Panc1 (cell line): ENCODE measurements at regions not wholly inside any gene's neighbourhood (a gene's known extent, or its start where the extent isn't known, plus 50 kb on each side); places are given as distances from the start of the nearest gene placed in this dataset.

Source experiments
- ATAC-seq: fragments of 200-7000 bp; cut with Tn5 transposase; 2 replicates; pipeline ENCODE4 v1.9.1; 2020; ENCODE audit warnings: mild to moderate bottlenecking, moderate library complexity
- BruUV-seq: library from RNA; stranded (reverse); fragments of 400-500 nt; replicated peaks from 2 replicates; lab custom pipeline; 2021; lab: Mats Ljungman, UMichigan
- CTCF ChIA-PET: fragments of 300-600 bp; sonication (Branson Sonifier 250); formaldehyde crosslinking; loops from one replicate; lab custom pipeline; 2022; ENCODE audit warnings: antibody characterized with exemption; lab: Charles Lee
- POLR2A ChIA-PET: fragments of 300-600 bp; sonication (Branson Sonifier 250); formaldehyde crosslinking; loops from one replicate; lab custom pipeline; 2022; ENCODE audit warnings: antibody characterized with exemption; lab: Charles Lee
- DNase-seq: peaks from one replicate; pipeline ENCODE4 v3.0.0-alpha.2; 2010; ENCODE audit warnings: low read depth, low spot score
- H3K27ac ChIP-seq: 2 replicates; pipeline ENCODE4 v1.5.1; 2011; ENCODE audit warnings: mild to moderate bottlenecking, low read length, inconsistent platforms
- H3K27me3 ChIP-seq: fragments of 200-500 bp; sonication (Bioruptor generic); 2 replicates; pipeline ENCODE4 v1.6.0; 2014; ENCODE audit warnings: low read length, inconsistent platforms; ENCODE audit not compliant: control insufficient read depth, insufficient read depth
- H3K36me3 ChIP-seq: fragments of 200-500 bp; sonication (Bioruptor generic); 2 replicates; pipeline ENCODE4 v1.5.1; 2014; ENCODE audit warnings: inconsistent platforms, mild to moderate bottlenecking, low read length, moderate library complexity; ENCODE audit not compliant: control insufficient read depth, insufficient read depth
- H3K4me1 ChIP-seq: 2 replicates; pipeline ENCODE4 v1.5.1; 2011; ENCODE audit warnings: inconsistent platforms, mild to moderate bottlenecking, low read length, moderate library complexity; ENCODE audit not compliant: control insufficient read depth, insufficient read depth
- H3K4me3 ChIP-seq, 2 experiments: 2 replicates each; pipeline ENCODE4 v1.5.1; 2011 to 2012; ENCODE audit warnings: low read depth in 2 of 2, low read length in 2 of 2, mild to moderate bottlenecking in 2 of 2, inconsistent platforms in 1 of 2, moderate library complexity in 1 of 2
- H3K9me3 ChIP-seq: fragments of 200-500 bp; sonication (Bioruptor generic); 2 replicates; pipeline ENCODE4 v1.5.1; 2014; ENCODE audit warnings: low read depth, mild to moderate bottlenecking, inconsistent platforms, low read length, moderate library complexity; ENCODE audit not compliant: control insufficient read depth, insufficient read depth
- CTCF ChIP-seq: fragments of 450-650 bp; IDR thresholded peaks from 2 replicates; pipeline ENCODE4 v1.5.1; 2017; ENCODE audit warnings: mild to moderate bottlenecking
- POLR2AphosphoS5 ChIP-seq: IDR thresholded peaks from 2 replicates; pipeline ENCODE4 v1.6.1; 2012; ENCODE audit warnings: mild to moderate bottlenecking, low read depth, low read length, moderate library complexity
- REST ChIP-seq, 2 experiments: IDR thresholded peaks; 2 replicates each; pipeline ENCODE4 v1.6.1; 2011 to 2012; ENCODE audit warnings: low read depth in 2 of 2, control low read depth in 1 of 2, low read length in 1 of 2, mild to moderate bottlenecking in 1 of 2, moderate library complexity in 1 of 2; ENCODE audit not compliant: insufficient read depth in 1 of 2
- SIN3A ChIP-seq: IDR thresholded peaks from 2 replicates; pipeline ENCODE4 v1.6.1; 2012; ENCODE audit warnings: low read depth, mild to moderate bottlenecking, low read length, moderate library complexity, borderline replicate concordance; ENCODE audit not compliant: insufficient read depth
- TCF7L2 ChIP-seq: IDR thresholded peaks from 2 replicates; pipeline ENCODE4 v1.6.1; 2011; ENCODE audit warnings: mild to moderate bottlenecking, low read depth, low read length, inconsistent platforms
- in situ Hi-C: cut with HindIII; loops from 2 replicates; pipeline ENCODE4 v1.10.0; 2016; ENCODE audit warnings: low sequenced_read_pairs, low pct_unique_long_range_greater_than_20kb
- intact Hi-C: fragments of 100-400 bp; cut with micrococcal nuclease; formaldehyde crosslinking; loops from one replicate; pipeline ENCODE4 v1.10.0; 2022; ENCODE audit not compliant: unreplicated experiment

- peaks cover 3% of the 10 kb centered on the region; the same call in 1 of the 2 replicates for H3K27me3 ChIP-seq
- no peak for TF ChIP-seq CTCF
- TF ChIP-seq SIN3A, result no peak
- no peak for TF ChIP-seq REST (IDR thresholded peaks at IDR 0.05; ENCODE audit: insufficient read depth in 1 of 2, low read depth in 2 of 2, low read length in 1 of 2)
- TF ChIP-seq TCF7L2, result no peak
- no peak for TF ChIP-seq POLR2AphosphoS5
- no peak overlapping the region for H3K27ac ChIP-seq
- no peaks in the 10 kb centered on the region for H3K36me3 ChIP-seq
- no peaks in the 10 kb centered on the region for H3K9me3 ChIP-seq
- ChIA-PET CTCF (interaction anchor here (0.6 kb wide), 1 partner anchor 52 kb away, joined by 3 read pairs; no protein-coding TSS in a partner anchor), POLR2A (no interaction called here)
- in situ Hi-C loops, result no loop called here
- intact Hi-C loops, result no loop called here
- H3K4me3 ChIP-seq, result no peak overlapping the region
- no TSS peak for BruUV-seq
- DNase-seq, result no peak
- no peaks in the 10 kb centered on the region for H3K4me1 ChIP-seq
- ATAC-seq, result no peak
These were observed 165.7 kb downstream of the TBX5 start for GRCh38 chr12:114240288-114240687.

- in situ Hi-C loops (no loop called here), intact Hi-C loops (no loop called here)
- ATAC-seq (no peak), DNase-seq (no peak)
- Histone ChIP-seq H3K4me1 (no peaks in the 10 kb centered on the region), H3K27me3 (peaks cover 3% of the 10 kb centered on the region; the same call in 1 of the 2 replicates), H3K9me3 (no peaks in the 10 kb centered on the region), H3K36me3 (no peaks in the 10 kb centered on the region), H3K27ac (no peak overlapping the region), H3K4me3 (no peak overlapping the region)
- ChIA-PET CTCF (no interaction called here), POLR2A (no interaction called here)
- no peak for TF ChIP-seq REST (IDR thresholded peaks at IDR 0.05; ENCODE audit: insufficient read depth in 1 of 2, low read depth in 2 of 2, low read length in 1 of 2)
- TF ChIP-seq POLR2AphosphoS5, result no peak
- TF ChIP-seq SIN3A, result no peak
- no peak for TF ChIP-seq TCF7L2
- no peak for TF ChIP-seq CTCF
- BruUV-seq, result no TSS peak
These were observed 167.1 kb downstream of the TBX5 start for GRCh38 chr12:114238808-114239207.
